Sigmoid colon (tissue), 6 donors: ENCODE measurements at regions not wholly inside any gene's neighbourhood (a gene's known extent, or its start where the extent isn't known, plus 50 kb on each side); places are given as distances from the start of the nearest gene placed in this dataset.

Experiments used
- DNase-seq: peaks from one replicate; pipeline ENCODE4 v3.0.0-alpha.2; 2019
- H3K27ac ChIP-seq, 4 donors: fragments of 200-600 bp; sonication (generic); one replicate each; pipeline ENCODE4 v1.5.1; 2016 to 2019; ENCODE audit warnings: mild to moderate bottlenecking in 1 of 4
- H3K27me3 ChIP-seq, 3 donors: fragments of 200-600 bp; sonication (generic); one replicate each; pipeline ENCODE4 v1.5.1; 2019; ENCODE audit warnings: mild to moderate bottlenecking in 1 of 3
- H3K36me3 ChIP-seq, 4 donors: fragments of 200-600 bp; sonication (generic); one replicate each; pipeline ENCODE4 v1.5.1; 2016 to 2019
- H3K4me1 ChIP-seq, 4 donors: fragments of 200-600 bp; sonication (generic); one replicate each; pipeline ENCODE4 v1.5.1; 2017 to 2019
- H3K4me3 ChIP-seq, 4 donors: fragments of 200-600 bp; sonication (generic); one replicate each; pipeline ENCODE4 v1.5.1; 2017 to 2019; ENCODE audit warnings: mild to moderate bottlenecking in 2 of 4, moderate library complexity in 1 of 4
- H3K9me3 ChIP-seq, 4 donors: fragments of 200-600 bp in 3 of 4; sonication (generic) in 3 of 4; one replicate each; pipeline versions ENCODE4 v1.5.1 to v1.6.1; 2013 to 2019
- EP300 ChIP-seq, 4 donors: sonication (generic); formaldehyde crosslinking; IDR thresholded peaks; one replicate each; pipeline ENCODE4 v1.6.1; 2017; ENCODE audit warnings: antibody characterized with exemption in 4 of 4
- POLR2A ChIP-seq, 2 donors: fragments of 450-650 bp; IDR thresholded peaks; one replicate each; pipeline ENCODE4 v1.6.1; 2016; ENCODE audit warnings: antibody characterized with exemption in 2 of 2, mild to moderate bottlenecking in 2 of 2, moderate library complexity in 2 of 2
- POLR2AphosphoS5 ChIP-seq, 4 donors: sonication (generic); formaldehyde crosslinking; IDR thresholded peaks; one replicate each; pipeline ENCODE4 v1.6.1; 2017; ENCODE audit warnings: antibody characterized with exemption in 4 of 4
- WGBS, 2 donors: extraction: QIAGEN DNeasy Blood & Tissue Kit; methylation state at CpG; one replicate each; pipeline ENCODE4 v1.1.7; 2013; 5-methylcytosine and 5-hydroxymethylcytosine counted together
- intact Hi-C: fragments of 100-400 bp; cut with DNase I; formaldehyde crosslinking; loops from one replicate; pipeline ENCODE4 v1.15.1; 2023
- TF ChIP-seq, protein P1 (sequence below), 4 experiments: fragments of 450-650 bp in 3 of 4; fragments of 200-600 bp in 1 of 4; IDR thresholded peaks; one replicate each; pipeline ENCODE4 v1.5.1; 2016 to 2019; ENCODE audit warnings: antibody characterized with exemption in 4 of 4, mild to moderate bottlenecking in 3 of 4, moderate library complexity in 2 of 4
- donor health status: healthy with polysubstance abuse.
- donor health status: healthy.

DNA sequence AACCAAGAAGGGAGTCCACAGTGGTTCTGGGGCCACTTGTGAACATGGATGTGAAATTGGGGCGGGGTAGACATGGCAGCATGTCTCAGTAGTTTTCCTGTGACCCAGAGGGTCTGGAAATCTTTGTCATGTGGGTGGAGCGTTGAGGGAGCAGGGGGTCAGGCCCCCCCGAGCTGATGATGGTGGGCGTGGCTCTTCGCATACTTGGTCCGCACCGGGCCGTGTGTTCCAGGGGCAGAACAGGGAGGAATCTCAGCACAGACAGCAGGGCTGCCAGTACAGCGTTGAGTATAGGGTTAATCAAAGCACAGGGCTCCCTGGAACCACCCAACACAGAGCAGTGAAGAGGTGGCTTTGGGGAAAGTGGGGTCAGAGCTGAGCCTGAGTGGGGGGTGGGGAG, 267.5 kb downstream of the SEC14L1 start:
- WGBS, 2 donors = 62 to 69% methylated on average over 9 of the region's 9 CpGs
- Histone ChIP-seq H3K27ac (peak overlapping the region; percentile 96 to 100 (median 98)), H3K9me3 (no peaks in the 10 kb centered on the region), H3K4me1 (peaks cover 0 to 95% (median 88%) of the 10 kb centered on the region in 4 donors), H3K4me3 (no peak overlapping the region), H3K36me3 (no peaks in the 10 kb centered on the region), H3K27me3 (no peaks in the 10 kb centered on the region)
- no peak for TF ChIP-seq POLR2A (IDR thresholded peaks at IDR 0.05)
- TF ChIP-seq POLR2AphosphoS5 (IDR thresholded peaks at IDR 0.05) = peak in 2 of 4 donors; percentile 36 to 41
- TF ChIP-seq, protein P1, sequence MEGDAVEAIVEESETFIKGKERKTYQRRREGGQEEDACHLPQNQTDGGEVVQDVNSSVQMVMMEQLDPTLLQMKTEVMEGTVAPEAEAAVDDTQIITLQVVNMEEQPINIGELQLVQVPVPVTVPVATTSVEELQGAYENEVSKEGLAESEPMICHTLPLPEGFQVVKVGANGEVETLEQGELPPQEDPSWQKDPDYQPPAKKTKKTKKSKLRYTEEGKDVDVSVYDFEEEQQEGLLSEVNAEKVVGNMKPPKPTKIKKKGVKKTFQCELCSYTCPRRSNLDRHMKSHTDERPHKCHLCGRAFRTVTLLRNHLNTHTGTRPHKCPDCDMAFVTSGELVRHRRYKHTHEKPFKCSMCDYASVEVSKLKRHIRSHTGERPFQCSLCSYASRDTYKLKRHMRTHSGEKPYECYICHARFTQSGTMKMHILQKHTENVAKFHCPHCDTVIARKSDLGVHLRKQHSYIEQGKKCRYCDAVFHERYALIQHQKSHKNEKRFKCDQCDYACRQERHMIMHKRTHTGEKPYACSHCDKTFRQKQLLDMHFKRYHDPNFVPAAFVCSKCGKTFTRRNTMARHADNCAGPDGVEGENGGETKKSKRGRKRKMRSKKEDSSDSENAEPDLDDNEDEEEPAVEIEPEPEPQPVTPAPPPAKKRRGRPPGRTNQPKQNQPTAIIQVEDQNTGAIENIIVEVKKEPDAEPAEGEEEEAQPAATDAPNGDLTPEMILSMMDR (IDR thresholded peaks at IDR 0.05) = no peak
- peak in 1 of 4 donors; percentile 29 for TF ChIP-seq EP300 (IDR thresholded peaks at IDR 0.05)
- intact Hi-C loops = no loop called here
- DNase-seq = no peak

DNA sequence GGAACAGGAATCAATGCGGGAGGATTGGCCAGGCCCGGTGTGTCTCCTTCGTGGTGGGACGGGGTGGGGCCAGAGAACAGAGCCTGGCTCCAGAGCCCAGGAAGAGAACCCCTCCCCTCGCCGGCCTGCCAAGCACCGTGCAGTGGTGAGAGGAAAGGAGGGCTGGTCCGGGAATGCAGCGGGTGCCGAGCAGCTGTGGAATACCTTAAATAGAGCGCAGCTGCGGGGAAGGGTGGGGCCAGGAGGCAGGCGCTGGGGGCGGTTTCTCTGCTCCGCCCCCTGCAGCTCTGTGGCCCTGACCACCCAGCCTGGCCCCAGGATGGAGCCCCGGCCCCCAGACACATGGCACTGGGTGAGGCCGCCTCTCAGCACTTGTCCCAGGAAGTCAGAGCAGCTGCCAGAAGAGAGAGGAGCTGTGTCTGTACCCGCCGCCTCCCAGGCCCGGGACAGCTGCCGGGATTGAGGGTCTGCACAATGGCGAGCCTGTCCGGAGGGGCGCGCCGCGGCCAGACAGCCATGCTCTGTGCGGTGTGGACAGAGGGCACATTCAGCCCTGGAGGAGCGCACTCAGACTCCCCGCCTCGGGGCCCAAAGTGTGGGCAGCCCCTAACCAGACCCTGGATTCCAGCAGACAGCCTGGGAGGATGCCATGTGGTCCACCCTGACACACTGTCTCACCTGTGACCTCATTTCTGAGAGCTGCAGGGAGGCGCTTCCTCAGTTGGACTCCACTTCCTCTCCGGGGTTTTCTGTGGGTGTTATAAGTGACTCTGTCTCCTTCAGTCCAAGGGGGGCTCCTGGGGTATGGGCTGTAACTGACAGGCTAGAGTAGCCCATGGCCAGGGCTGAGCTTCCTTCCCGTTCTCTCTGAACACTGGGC, 268.8 kb downstream of the SEC14L1 start:
- intact Hi-C loops = loop anchor here (1.0 kb wide), 2 partner anchors 10 to 14 kb away; no protein-coding TSS in a partner anchor
- Histone ChIP-seq H3K4me3 (peak overlapping the region; percentile 9 to 33 (median 27)), H3K27ac (peak overlapping the region; percentile 96 to 100 (median 98)), H3K9me3 (no peaks in the 10 kb centered on the region), H3K36me3 (no peaks in the 10 kb centered on the region), H3K27me3 (no peaks in the 10 kb centered on the region), H3K4me1 (peaks cover 0 to 86% (median 80%) of the 10 kb centered on the region in 4 donors)
- peak; percentile 64 to 87 (median 72) for TF ChIP-seq POLR2AphosphoS5 (IDR thresholded peaks at IDR 0.05)
- peak in 1 of 4 donors; percentile 89 for TF ChIP-seq EP300 (IDR thresholded peaks at IDR 0.05)
- peak; percentile 26 to 35 for TF ChIP-seq POLR2A (IDR thresholded peaks at IDR 0.05)
- TF ChIP-seq, protein P1 (IDR thresholded peaks at IDR 0.05) = no peak
- DNase-seq = peak; percentile 97
- 48 to 51% methylated on average over 34 of the region's 34 CpGs for WGBS, 2 donors

GRCh38 chr17:77410470-77410869, 269.7 kb downstream of the SEC14L1 start:
- H3K36me3 ChIP-seq = peaks cover 0 to 7% (median 0%) of the 10 kb centered on the region in 4 donors
- no peak for DNase-seq
- 81 to 91% methylated on average over 13 of the region's 13 CpGs for WGBS, 2 donors
- intact Hi-C loops = loop anchor here (1.0 kb wide), 1 partner anchor 9 kb away; no protein-coding TSS in a partner anchor
- no peaks in the 10 kb centered on the region for H3K27me3 ChIP-seq
- H3K9me3 ChIP-seq = no peaks in the 10 kb centered on the region
- H3K4me1 ChIP-seq = peaks cover 0 to 81% (median 75%) of the 10 kb centered on the region in 4 donors
- H3K4me3 ChIP-seq = no peak overlapping the region
- H3K27ac ChIP-seq = peak overlapping the region; percentile 96 to 100 (median 98)
- TF ChIP-seq EP300 (IDR thresholded peaks at IDR 0.05) (no peak), POLR2A (IDR thresholded peaks at IDR 0.05) (no peak), POLR2AphosphoS5 (IDR thresholded peaks at IDR 0.05) (no peak)
- TF ChIP-seq, protein P1 (IDR thresholded peaks at IDR 0.05) = no peak

GRCh38 chr17:77414811-77415400, 274.1 kb downstream of the SEC14L1 start:
- intact Hi-C loops = no loop called here

More at GRCh38 chr17:77414811-77415400, 274.1 kb downstream of the SEC14L1 start:
- Histone ChIP-seq H3K4me3 (no peak overlapping the region), H3K27me3 (no peaks in the 10 kb centered on the region), H3K36me3 (peaks cover 0 to 7% (median 0%) of the 10 kb centered on the region in 4 donors), H3K4me1 (peaks cover 0 to 81% (median 75%) of the 10 kb centered on the region in 4 donors), H3K9me3 (no peaks in the 10 kb centered on the region), H3K27ac (peak overlapping the region; percentile 96 to 100 (median 98))
- DNase-seq = no peak
- 70 to 88% methylated on average over 15 of the region's 15 CpGs for WGBS, 2 donors
- no peak for TF ChIP-seq POLR2AphosphoS5 (IDR thresholded peaks at IDR 0.05)
- no peak for TF ChIP-seq POLR2A (IDR thresholded peaks at IDR 0.05)
- TF ChIP-seq EP300 (IDR thresholded peaks at IDR 0.05) = no peak
